NCI-H2196 treated with DMSO at 0.1 percent for 48 hours (cell line): ENCODE measurements at regions not wholly inside any gene's neighbourhood (a gene's known extent, or its start where the extent isn't known, plus 50 kb on each side); places are given as distances from the start of the nearest gene placed in this dataset.
"Not testable (repeated sequence)": the region's sequence is repeated elsewhere in the genome, so short reads cannot be mapped to it uniquely, and the experiment has no call there.

ENCODE experiments used
- DNase-seq: peaks from one replicate; lab custom pipeline; 2025; ENCODE audit not compliant: unreplicated experiment; lab: John Stamatoyannopoulos, UW

GRCh38 chr10:108633046-108633445 is 1290.3 kb downstream of the XPNPEP1 start:
- no peak for DNase-seq

DNA sequence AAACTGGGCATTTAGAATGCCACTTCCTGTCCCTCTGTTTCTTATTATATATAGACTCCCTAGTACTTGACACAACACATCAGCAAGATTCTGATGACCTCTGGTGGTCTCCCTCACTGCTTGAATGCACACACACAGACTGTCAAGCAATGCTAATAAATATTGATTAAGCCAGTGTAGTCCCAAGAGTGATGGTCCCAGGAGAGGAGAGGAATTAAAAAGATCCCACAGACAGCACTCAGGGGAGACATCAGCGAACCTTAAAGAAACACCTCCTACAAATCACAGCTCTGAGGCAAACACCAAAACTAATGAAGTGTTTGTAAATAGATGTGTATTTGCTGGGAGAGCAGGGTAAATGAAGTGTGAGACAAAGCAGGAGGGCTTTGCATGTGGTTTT is 1291.2 kb downstream of the XPNPEP1 start:
- DNase-seq: no peak

DNA sequence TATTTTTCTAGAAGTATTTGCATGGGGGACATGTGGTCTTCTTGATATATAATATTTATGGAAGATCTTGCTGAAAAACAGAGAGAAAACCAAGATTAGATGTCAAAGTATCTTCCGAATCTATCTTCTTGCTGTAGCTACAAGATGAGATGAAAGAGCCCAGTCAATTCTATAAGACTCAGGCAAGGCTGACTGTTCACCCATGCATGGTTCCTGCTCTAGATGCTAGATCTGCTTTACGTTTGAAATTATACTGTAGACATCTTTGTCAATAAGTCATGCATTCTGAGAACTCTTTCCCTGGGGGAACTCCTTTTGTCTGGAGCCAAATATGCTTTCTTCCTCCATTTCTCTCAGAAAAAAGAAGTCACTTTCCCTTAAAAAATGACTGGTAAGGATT is 1292.0 kb downstream of the XPNPEP1 start:
- DNase-seq: no peak

DNA sequence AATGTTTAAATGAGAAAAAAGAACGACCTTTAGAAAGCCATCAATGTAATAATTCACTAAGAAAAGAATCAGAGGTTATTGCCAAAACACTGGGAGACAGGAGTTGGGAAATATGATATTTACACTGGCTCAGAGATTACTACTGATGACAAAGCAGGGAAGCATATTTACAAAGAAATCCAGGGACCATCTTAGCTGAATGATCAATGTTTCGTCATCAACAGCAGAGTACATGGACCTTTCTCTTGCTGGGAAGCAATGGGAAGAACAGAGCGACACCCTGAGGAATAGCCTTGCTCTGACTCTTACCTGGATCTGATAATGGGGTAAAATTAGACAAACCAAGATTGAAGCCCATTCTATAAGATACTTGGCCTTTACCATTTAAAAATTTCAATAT is 1293.5 kb downstream of the XPNPEP1 start:
- no peak for DNase-seq

DNA sequence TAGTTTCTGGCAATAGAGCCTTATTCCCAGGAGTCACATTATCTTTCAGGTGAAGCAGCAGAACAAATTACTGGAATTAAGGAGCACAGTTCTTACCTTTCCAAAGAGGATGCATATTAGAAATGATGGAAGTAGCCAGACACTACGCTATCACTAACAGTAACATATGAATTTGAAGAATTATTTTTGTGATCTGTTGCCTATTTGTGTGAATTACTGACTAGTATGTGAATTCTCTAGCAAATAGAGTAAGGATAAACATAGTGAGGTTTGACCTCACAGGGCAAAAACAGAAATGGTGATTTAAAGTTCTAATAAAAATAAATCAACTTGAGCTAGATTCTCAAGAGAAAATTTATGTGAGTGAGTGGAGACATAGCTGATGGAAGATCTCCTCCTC is 1299.3 kb downstream of the XPNPEP1 start:
- no peak for DNase-seq

DNA sequence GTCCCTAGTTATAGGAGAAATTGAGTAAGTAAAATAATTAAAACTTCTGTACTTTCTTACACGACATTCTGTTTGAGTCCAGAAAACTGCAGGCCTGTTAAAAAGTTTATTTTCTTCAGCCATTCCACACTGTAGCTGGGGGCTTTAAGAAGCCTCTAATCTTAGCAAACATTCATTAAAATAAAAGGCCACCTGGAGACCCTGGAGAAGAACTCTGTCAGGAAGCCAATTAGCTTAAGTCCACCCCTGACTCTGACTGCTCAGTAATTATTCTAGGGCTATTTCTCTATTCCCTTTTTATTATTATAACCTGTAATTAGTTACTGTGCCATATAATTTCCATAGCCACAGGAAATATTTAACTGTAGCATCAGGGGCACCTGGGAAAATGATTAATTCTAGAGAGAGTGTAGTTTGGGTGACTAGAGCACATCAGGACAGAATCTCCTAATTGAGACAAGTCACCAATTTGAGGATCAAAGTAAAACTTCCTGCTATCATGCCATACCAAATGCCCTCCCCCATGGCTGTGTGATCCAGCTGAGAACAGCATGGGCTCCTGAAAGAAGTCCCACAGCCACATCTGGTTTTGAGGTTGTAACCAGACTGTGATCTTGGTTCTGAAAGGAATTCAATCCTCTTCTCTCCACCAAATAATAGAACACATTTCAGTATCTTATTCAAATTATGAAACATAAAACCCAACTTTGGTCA is 1302.3 kb downstream of the XPNPEP1 start:
- no peak for DNase-seq

DNA sequence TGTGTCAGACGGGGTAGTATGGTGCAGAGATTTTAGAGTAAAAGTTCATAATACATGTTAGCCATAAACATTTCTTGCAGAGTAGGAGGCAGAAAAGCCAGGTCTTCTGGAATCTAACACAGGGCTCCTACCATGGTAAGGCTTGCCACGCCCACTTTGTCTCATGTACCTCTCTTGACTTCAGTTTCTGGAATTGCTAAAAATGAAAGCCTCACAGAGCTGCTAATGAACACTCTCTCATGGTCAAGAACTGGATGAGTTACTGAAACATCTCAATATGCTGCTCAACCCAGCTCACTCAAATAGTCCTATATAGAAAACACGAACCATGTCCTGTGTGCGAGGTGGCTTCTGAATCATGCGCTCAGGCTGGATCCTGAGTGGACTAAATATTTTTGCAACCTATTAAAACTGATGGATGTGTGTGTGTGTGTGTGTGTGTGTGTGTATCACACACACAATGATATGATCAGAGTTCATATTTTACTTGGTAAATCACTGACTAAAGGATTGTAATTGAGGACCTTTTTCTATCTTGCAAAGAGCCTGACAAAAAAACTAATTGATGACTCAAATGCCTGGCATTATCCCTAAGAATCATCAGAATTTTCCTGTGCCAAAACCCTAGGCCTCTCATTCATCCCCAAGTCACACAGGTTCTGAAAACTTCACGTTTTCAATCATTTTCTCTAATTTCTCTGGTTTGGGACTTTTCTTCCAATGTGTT is 1306.6 kb downstream of the XPNPEP1 start:
- DNase-seq: no peak

DNA sequence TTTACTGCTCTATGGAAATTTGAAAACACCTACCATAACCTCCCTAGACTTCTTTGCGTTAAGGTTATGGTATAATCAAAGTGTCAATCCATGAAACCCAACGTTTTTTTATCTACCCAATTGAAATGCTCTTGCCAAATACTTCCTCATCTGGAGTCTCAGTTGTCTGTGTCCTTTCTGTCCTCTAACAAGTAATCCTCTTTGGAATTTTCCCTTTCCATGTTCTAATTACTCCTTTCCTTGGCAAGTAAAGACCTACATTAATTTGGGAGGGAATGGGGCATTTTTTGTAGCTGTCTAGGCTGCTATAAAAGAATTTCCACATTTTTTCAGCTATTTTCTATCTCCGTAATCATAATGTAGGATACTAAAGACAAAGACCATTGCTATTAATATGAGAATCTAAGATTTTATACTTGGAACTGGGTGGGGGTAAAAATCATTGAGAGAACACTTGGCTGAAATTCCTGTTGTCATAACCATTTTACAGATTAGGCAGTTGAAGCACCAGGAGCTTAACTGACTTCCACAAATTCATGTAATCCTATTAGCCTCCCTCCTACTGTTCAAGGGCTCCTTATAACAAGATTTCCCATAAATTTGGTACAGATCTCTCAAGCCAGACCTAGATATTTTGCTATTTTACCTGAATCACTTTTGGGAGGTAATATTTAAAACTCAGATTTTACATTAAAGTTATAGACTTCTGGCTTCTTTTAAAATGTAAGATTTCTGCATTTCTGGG is 1307.6 kb downstream of the XPNPEP1 start:
- DNase-seq: no peak

- DNase-seq: no peak
These were observed 1310.8 kb downstream of the XPNPEP1 start for GRCh38 chr10:108612485-108612884.

DNA sequence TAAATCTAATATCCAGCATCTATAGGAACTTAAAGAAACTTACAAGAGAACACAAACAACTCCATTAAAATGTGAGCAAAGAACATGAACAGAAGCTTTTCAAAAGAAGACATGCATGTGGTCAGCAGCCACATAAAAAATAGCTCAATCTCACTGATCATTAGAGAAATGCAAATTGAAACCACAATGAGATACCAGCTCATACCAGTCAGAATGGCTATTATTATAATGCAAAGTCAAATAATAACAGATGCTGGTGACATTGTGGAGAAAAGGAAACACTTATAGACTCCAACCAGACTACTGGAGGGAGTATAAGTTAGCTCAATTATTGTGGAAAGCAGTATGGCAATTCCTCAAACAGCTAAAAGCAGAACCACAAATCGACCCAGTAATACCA is 1314.5 kb downstream of the XPNPEP1 start:
- no peak for DNase-seq

DNA sequence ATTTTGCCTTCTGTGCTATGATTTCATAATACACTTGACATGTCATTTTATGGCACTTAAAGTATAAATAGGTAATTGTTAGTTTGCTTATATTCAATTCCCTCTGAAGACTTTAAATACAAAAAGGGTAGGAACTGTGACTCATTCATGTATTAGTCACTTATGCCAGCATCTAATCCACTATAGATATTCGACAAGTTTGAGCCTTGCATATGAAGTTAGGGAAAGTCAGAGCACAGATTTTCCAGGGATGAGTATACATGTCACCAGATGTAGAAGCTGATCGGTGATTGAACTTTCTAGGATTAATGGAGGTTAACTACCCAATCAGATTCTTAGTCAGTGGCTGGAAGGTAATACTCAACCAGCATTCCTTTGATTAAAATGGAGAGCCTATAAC is 1321.5 kb downstream of the XPNPEP1 start:
- no peak for DNase-seq

- DNase-seq: not testable (repeated sequence)
These were observed 1322.8 kb downstream of the XPNPEP1 start for GRCh38 chr10:108600511-108600910.

GRCh38 chr10:108599317-108599716 is 1324.0 kb downstream of the XPNPEP1 start:
- not testable (repeated sequence) for DNase-seq

- DNase-seq: no peak
These were observed 1324.5 kb downstream of the XPNPEP1 start for GRCh38 chr10:108598831-108599230.

DNA sequence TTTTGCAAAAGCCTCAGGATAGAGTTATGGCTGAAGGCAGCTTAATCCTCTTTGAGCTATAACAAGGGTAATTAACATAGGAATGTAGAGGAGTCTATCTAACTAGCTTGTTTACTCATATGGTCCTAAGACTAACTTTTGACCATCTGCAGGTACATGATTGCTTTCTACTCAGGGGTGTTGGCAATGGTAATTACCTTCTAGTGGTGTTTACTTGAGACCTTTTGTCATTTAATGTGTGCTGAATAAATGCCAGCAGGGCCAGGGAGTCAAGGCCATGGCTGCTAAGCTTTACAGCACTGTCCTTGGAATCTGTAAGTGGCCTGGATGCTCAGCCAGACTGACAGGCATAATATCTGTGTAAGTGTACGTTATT is 1325.0 kb downstream of the XPNPEP1 start:
- DNase-seq: no peak

- DNase-seq: no peak
These were observed 1325.5 kb downstream of the XPNPEP1 start for GRCh38 chr10:108597657-108598319.

DNA sequence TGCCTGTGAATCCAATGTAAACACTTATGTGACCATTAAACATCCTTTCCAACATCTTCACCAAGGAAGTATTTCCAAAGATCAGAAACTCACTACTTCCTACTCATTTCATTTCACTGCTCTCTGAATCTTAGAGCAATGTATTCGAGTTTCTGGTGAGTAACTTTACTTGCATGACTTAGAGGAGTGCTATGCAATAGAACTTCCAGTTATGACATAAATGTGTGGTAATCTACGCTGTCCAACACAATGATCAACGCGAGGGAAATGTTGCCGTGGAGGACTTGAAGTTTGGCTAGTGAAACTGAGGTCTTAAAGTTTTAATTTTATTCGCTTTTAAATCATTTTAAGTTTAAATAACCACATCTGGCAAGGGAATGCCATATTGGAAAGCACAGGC is 1326.3 kb downstream of the XPNPEP1 start:
- no peak for DNase-seq

DNA sequence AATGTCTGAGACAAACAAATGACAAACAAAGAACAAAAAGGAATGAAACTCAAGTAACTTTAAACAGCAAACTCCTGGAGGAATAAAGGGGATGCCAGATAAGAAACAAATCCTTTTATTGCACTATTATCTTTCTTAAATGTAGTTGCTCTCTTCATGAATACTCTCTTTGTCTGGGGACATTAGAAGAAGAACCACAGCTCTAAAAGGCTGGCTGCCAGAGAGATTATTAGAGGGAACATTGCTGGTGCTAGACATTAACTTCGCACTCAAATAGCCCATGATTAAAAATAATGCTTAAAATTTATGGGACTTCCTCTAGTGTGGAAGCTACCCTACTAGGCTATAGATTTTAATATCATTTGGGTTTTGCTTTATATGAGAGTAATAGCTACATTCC is 1330.4 kb downstream of the XPNPEP1 start:
- DNase-seq: no peak

GRCh38 chr10:108591417-108591816 is 1331.9 kb downstream of the XPNPEP1 start:
- no peak for DNase-seq

DNA sequence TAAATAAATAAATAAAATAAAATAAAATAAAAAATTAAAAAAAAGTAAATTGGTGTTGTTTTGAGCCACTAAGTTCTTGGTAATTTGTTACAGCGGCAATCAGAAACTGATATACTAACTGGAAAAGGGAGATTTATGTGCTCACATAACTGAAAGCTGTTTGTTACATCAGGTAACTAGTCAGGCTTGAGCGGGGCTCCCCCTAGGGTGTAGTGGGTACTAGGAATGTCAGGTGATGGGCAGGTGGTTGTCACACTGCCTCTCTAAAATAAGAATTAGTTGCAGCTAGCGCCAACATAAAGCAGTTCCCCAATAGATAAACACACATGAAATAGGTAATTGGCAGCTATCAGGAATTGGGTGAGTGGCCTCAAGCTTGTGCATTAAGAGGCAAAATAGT is 1336.9 kb downstream of the XPNPEP1 start:
- no peak for DNase-seq

DNA sequence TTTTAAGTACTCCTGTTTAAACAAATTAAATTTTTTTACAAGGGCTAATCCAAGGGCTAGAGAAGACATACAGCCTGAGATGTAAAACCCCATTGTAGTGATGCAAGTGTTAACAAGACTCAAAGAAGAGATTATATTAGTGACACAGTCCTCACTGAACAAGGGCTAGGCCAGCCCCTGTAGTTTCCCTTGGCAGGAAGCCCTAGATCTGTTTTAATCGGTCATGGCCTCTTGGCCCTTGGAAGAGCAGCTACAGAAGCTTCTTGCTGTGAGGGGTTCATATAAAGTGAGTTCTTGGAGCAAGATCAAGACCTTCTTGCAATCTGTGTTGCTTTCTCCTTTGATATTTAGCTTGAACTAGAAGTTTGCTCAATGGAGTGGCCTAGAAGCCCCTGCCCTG is 1339.4 kb downstream of the XPNPEP1 start:
- DNase-seq: no peak

GRCh38 chr10:108582888-108583287 is 1340.4 kb downstream of the XPNPEP1 start:
- no peak for DNase-seq
